ENCODE measurements at regions not wholly inside any gene's neighbourhood (a gene's known extent, or its start where the extent isn't known, plus 50 kb on each side); places are given as distances from the start of the nearest gene placed in this dataset.

GRCh38 chr18:41659438-41660130 is 295.4 kb upstream of the PIK3C3 start:
- no peak for TF ChIP-seq JUND (IDR thresholded peaks at IDR 0.05)
- no peak for TF ChIP-seq CTCF (IDR thresholded peaks at IDR 0.05; ENCODE audit: low read depth, low read length, missing input control)
- no peak for TF ChIP-seq REST (IDR thresholded peaks at IDR 0.05)
- TF ChIP-seq YY1 (IDR thresholded peaks at IDR 0.05), result no peak
- TF ChIP-seq MAX (IDR thresholded peaks at IDR 0.05), result no peak
- no peak for TF ChIP-seq ATF3 (IDR thresholded peaks at IDR 0.05)
- TF ChIP-seq RAD21 (IDR thresholded peaks at IDR 0.05), result no peak
- no peak for TF ChIP-seq ZBTB33 (IDR thresholded peaks at IDR 0.05)
- TF ChIP-seq GABPA (IDR thresholded peaks at IDR 0.05 in 1 of 2, conservative IDR thresholded peaks at IDR 0.05 in 1 of 2), result no peak

Data from liver (tissue), 3 donors.